ENCODE measurements at regions not wholly inside any gene's neighbourhood (a gene's known extent, or its start where the extent isn't known, plus 50 kb on each side); places are given as distances from the start of the nearest gene placed in this dataset.

DNA sequence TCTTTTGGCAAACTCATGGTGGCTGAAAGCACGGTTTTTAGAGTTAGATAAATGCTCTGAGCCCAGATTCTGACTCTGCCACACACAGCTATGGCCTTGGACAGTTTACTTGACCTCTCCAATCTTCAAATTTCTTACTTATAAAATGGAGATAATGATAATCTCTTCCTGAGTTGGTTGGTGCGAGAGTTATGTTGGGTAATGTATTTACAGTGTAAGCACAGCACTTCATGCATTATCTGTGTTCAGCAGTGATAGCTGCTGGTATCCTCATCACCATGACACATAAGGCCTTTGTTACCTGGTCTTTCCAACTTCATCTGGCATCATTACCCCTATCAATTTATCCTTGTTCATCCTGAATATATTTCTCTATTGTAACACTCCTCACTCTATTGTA is 178.8 kb upstream of the ELL2 start:
- no peak overlapping the region for H3K27ac Mint-ChIP-seq

DNA sequence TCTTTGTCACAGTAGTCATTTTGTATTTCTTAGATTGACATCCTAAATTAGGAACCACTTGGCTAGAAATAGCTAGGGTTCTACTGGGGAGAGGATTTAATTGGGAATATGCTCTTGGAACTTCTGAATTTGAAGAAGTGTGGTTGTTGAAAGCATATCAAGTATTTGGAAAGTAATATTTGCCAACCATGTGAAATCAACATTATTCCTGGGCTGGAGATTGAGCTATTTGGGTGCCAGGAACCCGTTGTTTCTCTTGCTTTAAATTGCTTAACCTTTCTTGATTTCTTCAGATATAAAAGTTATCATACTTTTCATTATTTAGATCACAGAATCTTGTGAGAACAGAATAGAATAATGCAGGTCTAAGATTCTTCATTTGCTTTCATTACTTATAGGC is 178.4 kb upstream of the ELL2 start:
- H3K27me3 Mint-ChIP-seq: peaks cover 2% of the 10 kb centered on the region
- ATAC-seq (ENCODE audit: low read depth) (no peak), DNase-seq (ENCODE audit: low spot score in 2 of 2) (no peak)
- no peaks in the 10 kb centered on the region for H3K36me3 Mint-ChIP-seq
- H3K4me1 Mint-ChIP-seq: no peaks in the 10 kb centered on the region
- H3K4me3 Mint-ChIP-seq: no peak overlapping the region
- H3K27ac Mint-ChIP-seq: peak overlapping the region; percentile 22
- H3K9me3 Mint-ChIP-seq: no peaks in the 10 kb centered on the region

More for the DNA sequence above, 178.8 kb upstream of the ELL2 start:
- no peaks in the 10 kb centered on the region for H3K36me3 Mint-ChIP-seq
- no peaks in the 10 kb centered on the region for H3K9me3 Mint-ChIP-seq
- DNase-seq (ENCODE audit: low spot score in 2 of 2) (no peak), ATAC-seq (ENCODE audit: low read depth) (no peak)
- H3K27me3 Mint-ChIP-seq: peaks cover 2% of the 10 kb centered on the region
- H3K4me3 Mint-ChIP-seq: no peak overlapping the region
- no peaks in the 10 kb centered on the region for H3K4me1 Mint-ChIP-seq

DNA sequence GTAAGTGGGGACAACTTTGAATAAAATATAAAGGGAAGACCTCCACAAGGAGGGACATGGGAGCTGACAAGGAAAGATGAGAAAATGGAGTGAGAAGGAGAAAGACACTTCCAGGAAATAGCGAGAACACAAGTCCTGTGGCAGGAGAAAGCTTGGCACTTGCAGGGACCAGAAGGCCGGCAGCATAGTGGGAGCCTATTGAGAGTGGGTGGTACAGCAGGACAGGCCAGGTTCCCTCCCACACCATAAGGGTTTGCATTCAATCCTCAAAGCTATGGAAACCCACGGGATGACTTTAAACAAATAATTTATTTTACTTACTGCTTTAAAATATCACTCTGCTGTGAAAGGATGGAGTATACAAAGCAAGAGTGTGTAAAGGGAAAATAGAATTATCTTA is 173.2 kb upstream of the ELL2 start:
- ATAC-seq (ENCODE audit: low read depth) (no peak), DNase-seq (ENCODE audit: low spot score in 2 of 2) (no peak)
- H3K27ac Mint-ChIP-seq: no peak overlapping the region
- H3K4me3 Mint-ChIP-seq: no peak overlapping the region
- no peaks in the 10 kb centered on the region for H3K9me3 Mint-ChIP-seq
- H3K27me3 Mint-ChIP-seq: no peaks in the 10 kb centered on the region
- H3K36me3 Mint-ChIP-seq: no peaks in the 10 kb centered on the region
- no peaks in the 10 kb centered on the region for H3K4me1 Mint-ChIP-seq

DNA sequence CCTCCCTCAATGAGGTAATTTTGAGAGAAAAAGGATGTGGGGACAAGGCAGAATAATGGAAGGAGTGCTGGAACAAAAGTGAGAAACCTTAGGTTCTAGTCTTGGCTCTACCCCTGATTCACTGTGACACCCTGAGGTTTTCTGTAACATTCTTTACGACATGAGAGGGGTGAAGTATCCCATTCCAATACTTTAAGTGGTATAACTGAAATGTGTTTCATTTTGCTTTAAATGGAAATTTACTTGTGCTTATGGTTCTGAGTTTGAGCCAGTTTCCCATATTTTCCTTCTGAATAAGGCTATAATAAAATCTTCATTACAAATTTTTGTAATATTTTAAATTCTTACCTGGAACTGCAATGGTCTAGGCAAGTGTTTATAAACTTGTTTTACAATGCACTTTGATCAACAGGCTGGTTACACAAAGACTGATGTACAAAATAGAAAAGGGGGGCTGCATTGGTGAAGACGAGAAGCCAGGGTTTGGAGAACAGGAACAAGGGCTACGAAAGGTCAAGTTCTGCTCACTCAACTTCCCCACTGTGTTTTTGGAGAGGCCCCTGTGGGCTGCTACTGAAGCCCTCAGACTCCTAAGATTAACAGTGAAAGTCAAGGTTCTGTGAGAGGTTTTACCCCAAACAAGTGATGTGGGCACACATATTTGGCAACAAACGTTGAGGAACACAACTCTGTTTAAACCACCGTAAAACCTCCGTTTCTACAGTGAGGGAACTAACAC is 171.9 kb upstream of the ELL2 start:
- Mint-ChIP-seq H3K9me3 (no peaks in the 10 kb centered on the region), H3K27me3 (no peaks in the 10 kb centered on the region), H3K4me1 (no peaks in the 10 kb centered on the region), H3K4me3 (no peak overlapping the region), H3K27ac (no peak overlapping the region), H3K36me3 (no peaks in the 10 kb centered on the region)
- no peak for DNase-seq (ENCODE audit: low spot score in 2 of 2)
- ATAC-seq (ENCODE audit: low read depth): no peak

DNA sequence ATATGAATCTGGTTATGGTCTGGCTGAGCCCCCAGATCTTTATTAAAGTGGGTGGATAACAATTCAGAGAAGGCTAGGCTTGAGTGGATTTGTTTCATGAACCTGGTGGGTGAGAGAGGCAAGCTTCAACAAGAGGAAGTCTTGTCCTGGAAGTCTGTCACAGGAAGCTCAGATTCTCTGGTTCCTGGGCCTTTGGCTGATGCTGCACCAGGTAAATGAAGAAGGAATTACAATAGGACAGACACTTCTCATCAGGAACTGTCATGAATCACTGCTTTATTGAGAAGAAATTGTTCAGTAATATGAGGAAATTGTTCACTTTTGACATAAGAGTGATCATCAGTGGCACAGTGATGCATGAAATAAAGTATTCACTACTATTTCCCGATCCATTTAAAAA is 167.6 kb upstream of the ELL2 start:
- H3K27ac Mint-ChIP-seq: no peak overlapping the region
- H3K36me3 Mint-ChIP-seq: no peaks in the 10 kb centered on the region
- no peaks in the 10 kb centered on the region for H3K4me1 Mint-ChIP-seq
- no peaks in the 10 kb centered on the region for H3K9me3 Mint-ChIP-seq
- no peak overlapping the region for H3K4me3 Mint-ChIP-seq
- DNase-seq (ENCODE audit: low spot score in 2 of 2) (no peak), ATAC-seq (ENCODE audit: low read depth) (no peak)
- H3K27me3 Mint-ChIP-seq: peaks cover 2% of the 10 kb centered on the region

DNA sequence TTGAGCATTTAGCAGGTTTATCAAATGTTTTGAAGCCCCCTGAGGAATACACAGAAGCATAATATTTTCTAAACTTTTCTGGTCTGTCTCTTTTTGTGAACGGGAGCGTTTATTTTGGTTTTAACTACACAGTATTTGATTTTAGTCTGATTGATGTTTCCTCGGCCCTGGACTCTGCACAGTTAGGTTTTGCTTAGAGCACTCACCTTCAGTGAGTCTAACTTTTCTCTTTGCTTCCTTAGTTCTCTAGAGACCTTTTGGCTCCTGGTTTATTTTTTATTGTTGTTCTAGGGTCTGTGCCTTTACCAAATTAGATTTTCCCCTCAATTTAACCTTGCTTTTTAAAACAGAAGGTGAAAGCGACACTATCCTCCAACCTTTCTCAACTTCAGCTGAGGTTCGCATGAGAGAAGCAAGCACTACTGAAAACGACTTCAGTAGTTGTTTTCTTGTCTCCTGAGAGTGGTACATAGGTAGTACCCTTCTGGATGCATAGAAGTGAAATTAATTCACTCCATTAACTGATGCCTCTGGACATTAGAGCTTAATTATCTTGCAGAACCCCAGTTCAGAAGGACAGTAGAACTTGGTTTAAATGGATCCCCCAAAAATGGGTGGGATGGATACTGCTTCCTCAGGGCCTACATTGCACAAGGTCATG is 166.7 kb upstream of the ELL2 start:
- no peak overlapping the region for H3K27ac Mint-ChIP-seq
- H3K27me3 Mint-ChIP-seq: peaks cover 2% of the 10 kb centered on the region
- H3K4me1 Mint-ChIP-seq: no peaks in the 10 kb centered on the region
- H3K36me3 Mint-ChIP-seq: no peaks in the 10 kb centered on the region
- H3K9me3 Mint-ChIP-seq: no peaks in the 10 kb centered on the region
- H3K4me3 Mint-ChIP-seq: no peak overlapping the region
- ATAC-seq (ENCODE audit: low read depth): no peak
- no peak for DNase-seq (ENCODE audit: low spot score in 2 of 2)

DNA sequence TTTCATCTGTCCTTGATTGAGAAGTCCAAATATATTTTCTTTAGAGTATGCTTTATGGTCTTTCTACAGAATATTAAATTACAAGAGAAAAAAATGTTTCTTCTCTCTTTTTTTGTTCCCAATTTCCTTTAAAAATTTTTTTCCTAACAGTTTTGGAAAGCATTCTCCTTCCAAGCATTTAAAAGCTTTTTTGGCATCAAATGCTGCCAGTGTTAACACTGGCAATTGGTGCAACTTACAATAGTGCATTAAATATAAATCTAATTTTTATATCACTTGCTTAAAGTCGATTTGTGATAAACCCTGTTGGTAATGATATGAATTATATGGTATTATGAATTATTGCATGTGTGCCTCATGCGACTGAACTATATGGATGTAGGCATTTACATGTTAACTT is 165.9 kb upstream of the ELL2 start:
- Mint-ChIP-seq H3K27ac (no peak overlapping the region), H3K4me1 (no peaks in the 10 kb centered on the region), H3K36me3 (no peaks in the 10 kb centered on the region), H3K27me3 (peaks cover 2% of the 10 kb centered on the region), H3K9me3 (no peaks in the 10 kb centered on the region), H3K4me3 (no peak overlapping the region)
- no peak for ATAC-seq (ENCODE audit: low read depth)
- DNase-seq (ENCODE audit: low spot score in 2 of 2): no peak

DNA sequence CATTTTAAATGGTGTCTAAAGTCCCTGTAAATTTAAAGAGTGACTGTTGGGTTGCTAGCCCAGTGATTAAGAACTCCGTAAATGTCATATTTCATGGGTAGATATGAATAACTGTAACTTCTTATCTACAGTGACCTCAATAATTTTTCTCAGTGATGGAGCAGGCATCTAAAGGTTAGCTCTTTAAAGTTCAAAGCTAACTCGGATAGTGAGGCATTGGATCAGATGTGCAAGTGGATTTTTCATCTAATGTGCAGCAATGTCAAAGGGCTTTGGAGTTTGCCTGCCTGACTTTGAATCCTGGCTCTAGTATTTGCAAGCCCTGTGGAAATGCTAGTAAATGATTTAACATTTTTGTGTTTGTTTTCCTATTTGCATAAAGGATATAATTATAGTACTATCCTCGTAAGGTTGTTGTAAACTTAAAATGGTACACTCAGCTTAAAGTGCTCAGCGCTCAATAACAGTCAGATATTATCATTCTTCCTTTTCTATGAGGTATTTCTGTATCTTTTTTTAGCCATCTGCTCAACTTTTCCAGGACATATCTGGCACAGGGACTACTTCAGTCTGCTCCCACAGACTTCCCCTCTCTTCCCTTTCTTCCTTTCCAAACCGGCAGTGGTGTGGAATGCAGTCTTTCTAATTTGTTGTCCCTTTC is 163.7 kb upstream of the ELL2 start:
- peaks cover 2% of the 10 kb centered on the region for H3K27me3 Mint-ChIP-seq
- H3K9me3 Mint-ChIP-seq: no peaks in the 10 kb centered on the region
- no peaks in the 10 kb centered on the region for H3K36me3 Mint-ChIP-seq
- H3K4me3 Mint-ChIP-seq: no peak overlapping the region
- no peak overlapping the region for H3K27ac Mint-ChIP-seq
- no peaks in the 10 kb centered on the region for H3K4me1 Mint-ChIP-seq
- no peak for ATAC-seq (ENCODE audit: low read depth)
- DNase-seq (ENCODE audit: low spot score in 2 of 2): no peak

DNA sequence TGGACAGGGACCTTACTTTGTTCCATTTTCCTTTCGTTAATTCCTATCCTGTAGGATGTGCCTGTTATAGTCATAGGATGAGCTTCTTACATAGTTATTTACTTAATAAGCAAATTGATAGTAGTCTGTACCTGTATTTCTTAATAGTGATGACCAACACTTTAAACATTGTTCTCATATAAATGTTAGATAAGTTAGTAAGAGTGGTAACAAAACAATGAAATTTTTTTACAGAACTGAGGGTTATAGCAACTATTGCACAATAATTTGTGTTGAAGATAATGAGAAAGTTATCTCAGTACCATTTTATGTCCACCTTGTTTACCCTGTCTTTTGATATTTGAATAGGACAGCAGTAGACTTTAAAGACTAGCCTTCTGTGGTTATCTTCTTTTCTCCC is 162.9 kb upstream of the ELL2 start:
- no peak overlapping the region for H3K27ac Mint-ChIP-seq
- no peaks in the 10 kb centered on the region for H3K4me1 Mint-ChIP-seq
- H3K9me3 Mint-ChIP-seq: no peaks in the 10 kb centered on the region
- H3K4me3 Mint-ChIP-seq: no peak overlapping the region
- DNase-seq (ENCODE audit: low spot score in 2 of 2) (no peak), ATAC-seq (ENCODE audit: low read depth) (no peak)
- H3K27me3 Mint-ChIP-seq: peaks cover 2% of the 10 kb centered on the region
- H3K36me3 Mint-ChIP-seq: no peaks in the 10 kb centered on the region

DNA sequence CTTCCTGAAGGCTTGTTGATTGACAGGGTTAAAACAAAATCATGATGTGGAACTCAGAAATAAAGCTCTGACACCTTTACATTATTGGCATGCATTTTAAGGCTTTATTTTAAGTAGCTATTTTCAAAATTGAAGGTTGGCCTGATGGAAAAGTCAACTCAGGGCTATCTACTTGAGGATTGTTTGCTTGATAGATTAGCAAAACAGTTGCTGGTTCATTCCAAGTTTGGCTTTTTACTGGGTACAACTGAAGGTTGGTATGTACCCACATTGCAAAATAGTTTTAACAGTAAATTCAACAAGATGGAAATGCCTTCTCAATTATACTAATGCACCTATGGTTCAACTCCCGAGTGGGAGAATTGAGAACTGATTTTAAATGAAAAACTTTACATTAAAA is 161.8 kb upstream of the ELL2 start:
- ATAC-seq (ENCODE audit: low read depth) (no peak), DNase-seq (ENCODE audit: low spot score in 2 of 2) (no peak)
- Mint-ChIP-seq H3K27me3 (peaks cover 3% of the 10 kb centered on the region), H3K27ac (no peak overlapping the region), H3K9me3 (no peaks in the 10 kb centered on the region), H3K4me1 (no peaks in the 10 kb centered on the region), H3K36me3 (no peaks in the 10 kb centered on the region), H3K4me3 (no peak overlapping the region)

DNA sequence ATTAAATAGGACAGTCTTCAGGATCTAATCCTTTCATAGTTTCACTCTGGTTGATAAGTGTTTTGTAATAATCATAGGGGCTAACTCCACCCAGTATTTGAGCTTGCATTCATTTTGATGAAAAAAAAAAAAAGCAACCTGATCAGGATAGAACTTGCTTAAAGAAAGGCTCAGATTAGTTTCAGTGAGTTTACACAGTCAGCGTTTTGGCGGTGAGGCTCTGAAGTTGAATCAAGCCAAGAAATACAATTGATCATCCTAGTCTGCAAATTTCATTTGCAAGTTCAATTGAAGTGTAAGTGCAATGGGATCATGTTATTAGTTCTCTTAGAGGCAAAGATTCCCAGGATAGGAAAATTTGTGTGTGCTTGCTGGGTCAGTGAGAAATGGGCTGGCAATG is 159.7 kb upstream of the ELL2 start:
- H3K36me3 Mint-ChIP-seq: no peaks in the 10 kb centered on the region
- ATAC-seq (ENCODE audit: low read depth) (no peak), DNase-seq (ENCODE audit: low spot score in 2 of 2) (no peak)
- H3K9me3 Mint-ChIP-seq: no peaks in the 10 kb centered on the region
- peaks cover 3% of the 10 kb centered on the region for H3K27me3 Mint-ChIP-seq
- H3K4me3 Mint-ChIP-seq: no peak overlapping the region
- no peaks in the 10 kb centered on the region for H3K4me1 Mint-ChIP-seq
- no peak overlapping the region for H3K27ac Mint-ChIP-seq

DNA sequence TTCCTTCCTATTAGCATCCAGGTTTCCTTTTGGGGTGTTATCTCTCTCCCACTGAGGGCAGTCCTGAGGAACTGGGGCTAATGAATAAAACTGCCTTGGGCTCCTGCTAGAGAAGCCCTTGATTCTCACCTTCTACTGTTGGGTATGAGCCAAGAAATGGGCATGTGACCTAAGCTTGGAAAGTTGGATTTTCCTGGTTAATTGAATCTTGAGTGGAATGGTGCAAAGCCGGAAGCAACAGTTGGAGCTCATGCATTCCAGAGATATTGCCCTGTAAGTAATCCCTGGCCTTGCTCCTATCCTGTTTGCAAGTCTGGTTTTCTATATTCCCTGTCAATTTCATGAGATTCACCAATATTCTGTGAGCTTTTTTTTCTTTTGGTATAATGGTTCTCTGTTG is 158.5 kb upstream of the ELL2 start:
- H3K27ac Mint-ChIP-seq: no peak overlapping the region
- H3K4me3 Mint-ChIP-seq: no peak overlapping the region
- H3K9me3 Mint-ChIP-seq: no peaks in the 10 kb centered on the region
- peaks cover 2% of the 10 kb centered on the region for H3K27me3 Mint-ChIP-seq
- no peaks in the 10 kb centered on the region for H3K36me3 Mint-ChIP-seq
- DNase-seq (ENCODE audit: low spot score in 2 of 2) (no peak), ATAC-seq (ENCODE audit: low read depth) (no peak)
- no peaks in the 10 kb centered on the region for H3K4me1 Mint-ChIP-seq

DNA sequence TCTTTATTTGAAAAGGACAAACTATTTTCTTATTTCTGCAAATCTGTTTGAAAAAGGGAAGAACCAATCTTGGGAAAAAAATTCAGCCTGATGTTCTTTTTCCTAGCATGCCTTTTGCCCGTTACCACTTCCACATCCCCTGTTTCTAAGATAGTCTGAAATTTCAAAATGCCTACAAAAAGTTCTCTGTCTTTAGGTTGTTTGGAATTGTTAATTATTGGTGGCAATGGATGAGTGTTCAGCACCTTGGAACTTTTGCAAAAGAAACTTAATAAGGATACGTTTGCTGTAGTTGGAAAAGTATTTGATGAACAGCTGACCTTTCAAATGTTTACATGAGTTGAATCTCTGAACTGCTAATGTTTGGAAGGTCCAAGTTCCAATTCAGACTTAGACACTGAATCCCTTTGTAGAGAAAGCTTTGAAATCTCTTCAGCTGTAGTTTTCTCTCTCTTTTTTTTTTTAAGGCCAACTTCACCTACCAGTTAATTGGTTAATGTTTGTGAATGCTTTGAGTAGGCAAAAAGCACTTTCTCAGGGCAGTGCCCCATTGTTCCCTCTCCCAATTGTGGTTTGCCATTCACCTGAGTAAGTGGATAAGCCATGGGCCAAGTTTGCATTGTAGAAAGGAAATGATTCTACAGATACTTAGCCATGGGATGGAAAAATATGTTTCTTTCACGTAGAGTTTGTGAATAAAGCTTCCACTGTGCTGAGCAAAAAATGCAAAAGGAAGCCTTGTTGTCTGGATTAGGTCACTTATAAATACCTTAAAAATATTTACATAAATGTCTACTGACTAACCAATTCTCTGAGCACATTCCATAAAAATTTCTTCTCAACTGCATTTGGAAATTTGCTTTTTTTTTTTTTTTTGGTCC is 156.4 kb upstream of the ELL2 start:
- no peaks in the 10 kb centered on the region for H3K9me3 Mint-ChIP-seq
- H3K27me3 Mint-ChIP-seq: peaks cover 2% of the 10 kb centered on the region
- ATAC-seq (ENCODE audit: low read depth) (no peak), DNase-seq (ENCODE audit: low spot score in 2 of 2) (no peak)
- no peak overlapping the region for H3K27ac Mint-ChIP-seq
- no peaks in the 10 kb centered on the region for H3K4me1 Mint-ChIP-seq
- no peaks in the 10 kb centered on the region for H3K36me3 Mint-ChIP-seq
- no peak overlapping the region for H3K4me3 Mint-ChIP-seq

Measured in memory B cell (primary cell).